ENCODE measurements at regions not wholly inside any gene's neighbourhood (a gene's known extent, or its start where the extent isn't known, plus 50 kb on each side); places are given as distances from the start of the nearest gene placed in this dataset.
"Not testable (repeated sequence)": the region's sequence is repeated elsewhere in the genome, so short reads cannot be mapped to it uniquely, and the experiment has no call there.

DNA sequence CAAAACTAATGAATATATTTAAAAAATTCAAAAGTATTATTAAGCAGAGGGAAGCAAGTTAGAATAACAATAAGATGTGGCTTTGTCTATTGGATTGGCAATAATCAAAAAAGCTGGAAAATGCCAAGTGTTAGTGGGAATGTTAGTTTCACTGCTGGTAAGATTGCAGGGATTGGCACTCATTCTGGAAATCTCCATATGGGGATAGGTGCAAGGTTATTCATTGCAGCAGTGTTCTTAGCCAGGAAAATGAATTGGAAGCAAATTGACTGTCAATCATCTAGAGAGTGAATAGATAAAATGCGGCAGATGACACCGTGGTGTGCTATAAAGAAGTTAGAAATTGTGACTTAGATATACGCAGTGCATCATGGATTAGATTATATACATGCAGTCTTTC lies 1615.5 kb upstream of the PCDH7 start:
- DNase-seq (ENCODE audit: low spot score), result no peak

DNA sequence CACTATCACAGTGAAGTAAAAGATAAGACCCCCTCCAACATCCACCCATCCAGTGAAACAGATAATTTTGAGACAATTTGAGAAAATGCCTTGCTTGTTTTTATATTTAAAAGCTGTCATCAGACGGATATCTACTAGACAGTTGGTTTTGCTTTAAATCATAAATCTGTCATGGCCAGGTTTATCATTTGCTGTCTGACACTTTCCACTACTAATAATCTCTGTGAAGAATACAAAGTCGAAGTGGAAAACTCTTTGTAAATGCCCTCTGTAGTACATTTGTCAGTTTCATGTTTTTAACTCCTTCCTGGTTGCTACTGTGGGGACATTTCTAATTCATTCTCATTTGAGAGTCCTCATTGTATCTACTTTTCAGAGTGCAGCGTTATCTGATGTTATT lies 1606.2 kb upstream of the PCDH7 start:
- DNase-seq (ENCODE audit: low spot score), result no peak

DNA sequence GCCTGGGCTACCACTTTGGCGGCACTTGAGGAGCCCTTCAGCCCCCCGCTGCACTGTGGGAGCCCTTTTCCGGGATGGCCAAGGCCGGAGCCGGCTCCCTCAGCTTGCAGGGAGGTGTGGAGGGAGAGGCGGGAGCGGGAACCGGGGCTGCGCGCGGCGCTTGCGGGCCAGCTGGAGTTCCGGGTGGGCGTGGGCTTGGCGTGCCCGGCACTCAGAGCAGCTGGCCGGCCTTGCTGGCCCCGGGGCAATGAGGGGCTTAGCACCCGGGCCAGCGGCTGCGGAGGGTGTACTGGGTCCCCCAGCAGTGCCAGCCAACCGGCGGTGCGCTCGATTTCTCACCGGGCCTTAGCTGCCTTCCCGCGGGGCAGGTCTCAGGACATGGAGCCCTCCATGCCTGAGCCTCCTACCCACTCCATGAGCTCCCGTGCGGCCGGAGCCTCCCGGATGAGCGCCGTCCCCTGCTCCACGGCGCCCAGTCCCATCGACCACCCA lies 1602.9 kb upstream of the PCDH7 start:
- not testable (repeated sequence) for DNase-seq (ENCODE audit: low spot score)

DNA sequence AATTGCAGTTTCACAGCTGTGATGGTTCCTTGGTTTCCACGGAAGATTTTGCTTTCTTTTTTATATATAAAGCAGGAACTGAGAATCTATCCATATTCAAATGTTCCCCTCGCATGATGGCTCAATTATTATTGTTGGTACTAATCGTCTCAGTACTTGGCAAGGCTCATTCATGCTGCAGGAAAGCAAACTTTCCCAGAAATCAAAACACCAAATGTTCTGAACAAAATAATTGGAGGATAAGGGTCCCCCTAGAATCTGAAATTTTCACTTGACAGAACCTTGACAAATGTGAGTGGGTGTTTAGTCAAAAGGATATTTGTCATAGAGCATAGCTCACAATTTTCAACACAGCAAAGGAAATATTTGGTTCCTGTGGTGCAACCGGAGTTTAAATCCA lies 1598.6 kb upstream of the PCDH7 start:
- no peak for DNase-seq (ENCODE audit: low spot score)

GRCh38 chr4:29128810-29129209 lies 1591.4 kb upstream of the PCDH7 start:
- no peak for DNase-seq (ENCODE audit: low spot score)

GRCh38 chr4:29131304-29131703 lies 1588.9 kb upstream of the PCDH7 start:
- no peak for DNase-seq (ENCODE audit: low spot score)

DNA sequence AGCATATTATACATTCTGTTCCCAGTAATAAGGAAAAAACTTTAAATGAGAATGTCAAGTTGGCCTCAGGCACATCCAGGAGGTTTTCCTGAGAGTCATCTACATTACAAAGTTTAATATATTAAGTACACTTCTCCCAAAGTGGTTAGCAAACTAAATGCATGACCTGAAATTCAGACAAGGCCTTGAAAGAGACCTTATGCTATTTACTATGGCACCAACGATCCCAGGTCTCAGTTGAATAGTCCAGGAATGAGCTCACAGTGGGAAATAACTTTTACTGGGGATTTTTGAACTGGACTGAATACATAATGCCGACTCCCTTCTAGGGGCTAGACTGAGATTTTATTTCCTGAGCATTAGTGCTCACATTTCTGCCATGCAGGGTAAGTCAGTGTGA lies 1577.5 kb upstream of the PCDH7 start:
- no peak for DNase-seq (ENCODE audit: low spot score)

DNA sequence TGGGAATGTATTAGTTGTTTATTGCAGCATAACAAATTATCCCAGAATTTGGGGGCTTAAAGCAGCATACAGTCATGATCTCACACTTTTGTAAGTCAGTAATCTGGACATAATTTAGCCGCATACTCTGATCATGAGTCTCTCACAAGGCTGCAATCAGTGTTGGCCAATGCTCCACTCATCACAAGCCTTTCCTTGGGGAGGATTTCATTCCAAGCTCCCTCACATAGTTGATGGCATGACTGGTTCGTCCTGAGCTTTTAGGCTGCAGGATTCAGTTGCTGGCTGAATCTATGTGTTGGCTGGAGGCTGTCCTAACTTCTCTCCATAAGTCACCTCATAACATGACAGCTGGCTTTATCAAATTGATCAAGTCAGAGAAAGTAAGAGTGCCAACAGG lies 1568.6 kb upstream of the PCDH7 start:
- DNase-seq (ENCODE audit: low spot score), result no peak

- DNase-seq (ENCODE audit: low spot score), result no peak
Measured at GRCh38 chr4:29153642-29154041, 1566.5 kb upstream of the PCDH7 start.

DNA sequence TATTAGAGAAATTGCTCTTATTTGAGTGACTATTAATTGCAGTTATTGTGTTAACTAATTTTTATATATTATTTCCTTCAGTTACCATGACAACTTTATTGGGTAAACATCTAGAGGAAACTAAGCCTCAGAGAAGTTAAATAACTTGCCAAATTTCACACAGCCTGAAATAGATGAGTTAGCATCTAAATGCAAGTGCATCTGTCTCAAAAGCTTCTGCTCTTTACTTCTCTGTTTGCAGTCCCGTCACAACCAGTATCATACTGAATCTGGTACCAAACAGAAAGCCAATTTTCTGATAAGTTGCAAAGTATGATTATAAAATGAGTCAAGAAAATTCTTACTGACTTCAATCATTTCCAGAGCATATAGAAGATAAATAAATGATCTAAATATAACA lies 1544.9 kb upstream of the PCDH7 start:
- DNase-seq (ENCODE audit: low spot score), result no peak

DNA sequence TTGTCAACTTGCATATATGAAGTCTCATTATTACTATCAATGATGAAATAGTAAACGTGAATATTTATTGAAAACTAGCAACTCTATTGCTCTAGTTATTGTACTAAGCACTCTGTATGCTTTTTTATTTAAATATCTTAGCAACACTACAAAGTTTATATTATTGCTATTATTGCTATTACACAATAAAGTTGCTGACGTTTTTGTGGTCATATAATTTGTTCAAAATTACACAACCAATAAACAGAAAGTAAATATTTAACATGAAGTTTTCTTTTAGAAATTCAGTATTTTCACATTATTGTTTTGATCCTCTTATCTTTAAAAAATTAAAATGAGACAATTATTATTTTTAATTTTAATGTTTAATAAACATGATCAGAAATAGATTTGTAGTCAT lies 1521.1 kb upstream of the PCDH7 start:
- no peak for DNase-seq (ENCODE audit: low spot score)

GRCh38 chr4:29199485-29199884 lies 1520.7 kb upstream of the PCDH7 start:
- DNase-seq (ENCODE audit: low spot score), result no peak

DNA sequence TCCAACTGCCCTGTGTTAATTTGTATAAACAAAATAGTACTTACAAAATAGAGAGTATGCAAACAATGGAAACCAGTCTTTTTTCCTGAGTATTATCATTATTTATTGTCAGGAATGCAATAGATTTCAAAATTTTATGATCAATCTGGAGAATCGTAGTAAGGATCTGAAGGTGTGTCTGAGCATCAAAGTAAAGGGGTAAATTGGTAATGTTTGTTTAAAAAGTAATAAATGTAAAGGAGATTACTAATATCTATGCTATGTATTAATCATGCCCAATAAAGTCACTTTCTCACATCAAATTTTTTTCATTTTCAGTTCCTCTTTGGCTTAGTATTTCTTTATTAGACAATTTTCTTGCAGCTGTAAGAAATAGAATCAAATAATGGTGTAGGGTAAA lies 1507.1 kb upstream of the PCDH7 start:
- DNase-seq (ENCODE audit: low spot score), result no peak

- DNase-seq (ENCODE audit: low spot score), result no peak
Measured at GRCh38 chr4:29220761-29221160, 1499.4 kb upstream of the PCDH7 start.

DNA sequence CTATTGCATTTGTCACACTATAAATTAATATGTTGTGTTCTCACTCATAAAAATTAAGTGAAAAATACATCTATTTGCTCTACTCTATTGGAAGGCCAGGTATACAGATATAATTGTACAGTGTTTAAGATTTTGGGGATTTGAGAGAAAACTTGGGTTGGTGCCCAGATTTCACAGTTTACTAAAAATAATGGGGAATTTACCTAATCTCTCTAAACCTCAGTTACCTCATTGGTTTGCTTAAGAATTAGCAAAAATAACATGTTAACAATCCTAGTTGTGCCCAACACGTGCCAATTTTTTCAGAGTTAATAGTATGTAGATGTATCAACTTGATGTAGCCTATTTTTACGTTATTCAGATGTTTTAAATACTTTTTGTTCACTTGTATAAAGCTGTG lies 1495.3 kb upstream of the PCDH7 start:
- DNase-seq (ENCODE audit: low spot score), result no peak

DNA sequence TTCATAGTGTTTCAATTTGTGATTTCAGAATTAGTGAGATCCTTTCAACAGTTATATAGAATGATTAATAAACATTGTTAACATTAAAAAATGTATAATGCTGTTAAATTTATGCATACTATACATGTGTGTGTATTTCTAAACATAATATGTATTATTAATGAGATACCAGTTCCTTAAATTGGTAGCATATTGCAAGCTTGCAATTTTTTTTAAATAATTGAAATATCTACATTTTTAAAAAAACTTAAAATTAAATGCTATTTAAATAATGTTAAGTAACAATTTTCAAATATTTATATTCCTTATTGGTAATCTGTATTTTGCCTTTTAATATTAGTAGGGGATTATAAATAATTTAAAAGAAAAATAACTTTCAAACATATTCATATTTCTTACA lies 1479.5 kb upstream of the PCDH7 start:
- no peak for DNase-seq (ENCODE audit: low spot score)

DNA sequence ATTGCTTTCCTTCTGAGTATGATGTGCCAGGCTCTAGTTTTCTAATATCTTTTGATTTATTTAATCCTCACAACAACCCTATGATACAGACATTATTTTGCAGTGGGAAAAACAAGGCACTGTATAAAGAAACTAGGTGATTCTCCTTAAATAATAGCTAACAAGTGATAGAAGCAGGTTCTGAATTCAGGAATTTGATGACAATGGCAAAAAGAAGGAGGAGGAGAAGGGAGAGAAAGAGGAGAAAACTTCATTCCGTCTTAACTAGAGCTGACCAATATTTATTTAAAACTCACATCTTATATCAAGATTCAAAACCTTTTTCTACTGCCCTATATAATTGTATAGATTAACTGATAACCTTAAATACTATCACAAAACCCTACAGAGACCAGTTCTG lies 1477.1 kb upstream of the PCDH7 start:
- DNase-seq (ENCODE audit: low spot score), result no peak

GRCh38 chr4:29243851-29244250 lies 1476.3 kb upstream of the PCDH7 start:
- DNase-seq (ENCODE audit: low spot score), result no peak

DNA sequence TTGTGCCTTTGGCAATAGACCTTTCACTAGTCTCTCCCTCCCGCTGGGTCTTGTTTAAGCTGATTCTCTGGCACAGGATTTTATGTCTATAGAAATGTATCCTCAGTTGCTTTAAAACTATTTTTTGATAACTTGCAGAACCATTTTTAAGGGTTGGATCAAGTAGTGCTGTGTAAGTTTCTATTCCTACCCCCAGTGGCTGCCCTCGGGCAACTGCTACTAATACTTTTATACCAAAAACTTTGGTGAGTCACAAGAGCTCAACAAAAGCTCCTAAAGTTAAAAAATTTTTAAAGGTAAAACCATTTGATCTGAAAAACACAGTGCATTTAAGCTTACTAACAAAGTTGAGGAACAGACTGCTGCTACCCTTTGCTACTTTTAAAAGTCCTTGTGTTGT lies 1460.6 kb upstream of the PCDH7 start:
- DNase-seq (ENCODE audit: low spot score), result no peak

DNA sequence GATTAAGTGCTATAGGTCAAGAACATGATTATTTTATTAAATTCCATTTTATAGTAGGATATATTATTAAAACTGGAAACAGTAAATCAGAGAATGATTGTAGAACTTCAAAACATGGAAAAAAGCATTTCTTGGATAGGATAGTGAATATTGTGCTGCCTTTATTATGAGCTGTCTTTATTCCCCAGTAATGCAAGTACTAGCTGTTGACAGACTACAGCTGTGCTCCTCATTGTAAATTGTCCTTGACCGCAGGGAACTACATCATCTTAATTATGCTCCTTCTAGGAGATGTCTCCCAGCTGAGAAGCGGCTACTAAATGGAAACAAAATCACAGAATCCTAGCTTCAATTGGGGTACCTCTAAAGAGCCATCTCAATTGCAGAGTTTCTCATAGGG lies 1457.2 kb upstream of the PCDH7 start:
- DNase-seq (ENCODE audit: low spot score), result no peak

GRCh38 chr4:29276150-29276549 lies 1444.0 kb upstream of the PCDH7 start:
- DNase-seq (ENCODE audit: low spot score), result no peak

DNA sequence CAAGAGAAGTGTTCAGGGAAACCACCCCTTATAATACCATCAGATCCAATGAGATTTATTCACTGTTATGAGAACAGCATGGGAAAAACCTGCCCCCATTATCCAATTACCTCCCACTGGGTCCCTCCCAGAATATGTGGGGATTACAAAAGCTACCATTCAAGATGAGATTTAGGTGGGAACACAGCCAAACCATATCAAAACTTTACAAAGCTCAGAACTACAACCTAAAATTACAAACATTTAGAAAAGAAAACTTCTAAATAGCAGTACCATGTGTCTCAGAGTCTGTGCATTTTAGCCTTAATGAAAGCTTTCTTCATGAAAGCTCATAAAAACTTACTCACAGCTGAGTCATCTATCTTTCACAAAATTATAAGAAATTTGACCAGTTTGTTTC lies 1442.8 kb upstream of the PCDH7 start:
- DNase-seq (ENCODE audit: low spot score), result no peak

- DNase-seq (ENCODE audit: low spot score), result no peak
Measured at GRCh38 chr4:29278585-29278984, 1441.6 kb upstream of the PCDH7 start.

- DNase-seq (ENCODE audit: low spot score), result no peak
Measured at GRCh38 chr4:29289118-29289517, 1431.1 kb upstream of the PCDH7 start.

GRCh38 chr4:29295280-29295679 lies 1424.9 kb upstream of the PCDH7 start:
- DNase-seq (ENCODE audit: low spot score), result no peak
